ENCODE measurements at regions not wholly inside any gene's neighbourhood (a gene's known extent, or its start where the extent isn't known, plus 50 kb on each side); places are given as distances from the start of the nearest gene placed in this dataset.
"Not testable (repeated sequence)": the region's sequence is repeated elsewhere in the genome, so short reads cannot be mapped to it uniquely, and the experiment has no call there.

DNA sequence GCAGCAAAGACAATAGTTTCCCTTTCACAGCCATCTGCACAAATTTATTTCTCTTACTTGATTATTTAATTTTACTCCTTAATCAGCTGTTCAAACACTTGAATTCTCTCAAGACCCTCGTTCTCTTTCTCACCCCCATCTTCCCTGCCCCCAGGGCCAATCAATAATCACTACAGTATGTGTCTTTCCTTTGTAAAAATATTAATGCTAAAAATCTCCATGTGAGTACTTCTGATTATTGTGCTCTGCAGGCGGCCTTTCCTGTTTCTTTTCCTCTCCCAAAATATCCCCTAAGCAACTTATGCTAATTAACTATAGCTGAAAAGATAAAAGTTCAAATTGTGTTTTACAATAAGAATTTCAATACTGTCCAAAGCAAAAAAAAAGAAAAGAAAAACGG lies 617.0 kb upstream of the CBLB start:
- H3K27ac Mint-ChIP-seq (ENCODE audit: low read depth, unreplicated experiment) = no peak overlapping the region
- H3K27me3 Mint-ChIP-seq (ENCODE audit: insufficient read depth, unreplicated experiment) = no peaks in the 10 kb centered on the region
- TF ChIP-seq, protein P1, sequence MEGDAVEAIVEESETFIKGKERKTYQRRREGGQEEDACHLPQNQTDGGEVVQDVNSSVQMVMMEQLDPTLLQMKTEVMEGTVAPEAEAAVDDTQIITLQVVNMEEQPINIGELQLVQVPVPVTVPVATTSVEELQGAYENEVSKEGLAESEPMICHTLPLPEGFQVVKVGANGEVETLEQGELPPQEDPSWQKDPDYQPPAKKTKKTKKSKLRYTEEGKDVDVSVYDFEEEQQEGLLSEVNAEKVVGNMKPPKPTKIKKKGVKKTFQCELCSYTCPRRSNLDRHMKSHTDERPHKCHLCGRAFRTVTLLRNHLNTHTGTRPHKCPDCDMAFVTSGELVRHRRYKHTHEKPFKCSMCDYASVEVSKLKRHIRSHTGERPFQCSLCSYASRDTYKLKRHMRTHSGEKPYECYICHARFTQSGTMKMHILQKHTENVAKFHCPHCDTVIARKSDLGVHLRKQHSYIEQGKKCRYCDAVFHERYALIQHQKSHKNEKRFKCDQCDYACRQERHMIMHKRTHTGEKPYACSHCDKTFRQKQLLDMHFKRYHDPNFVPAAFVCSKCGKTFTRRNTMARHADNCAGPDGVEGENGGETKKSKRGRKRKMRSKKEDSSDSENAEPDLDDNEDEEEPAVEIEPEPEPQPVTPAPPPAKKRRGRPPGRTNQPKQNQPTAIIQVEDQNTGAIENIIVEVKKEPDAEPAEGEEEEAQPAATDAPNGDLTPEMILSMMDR (IDR thresholded peaks at IDR 0.05; ENCODE audit: unreplicated experiment) = no peak
- no peaks in the 10 kb centered on the region for H3K9me3 Mint-ChIP-seq (ENCODE audit: unreplicated experiment)
- intact Hi-C loops (cut with micrococcal nuclease) = no loop called here
- no peaks in the 10 kb centered on the region for H3K4me1 Mint-ChIP-seq (ENCODE audit: insufficient read depth, unreplicated experiment)
- no peak for DNase-seq (ENCODE audit: unreplicated experiment)
- H3K4me3 Mint-ChIP-seq (ENCODE audit: unreplicated experiment) = no peak overlapping the region
- POLR2A ChIA-PET = no interaction called here
- CTCF ChIA-PET = interaction anchor here (0.6 to 1.3 kb wide), 3 partner anchors 15 to 121 kb away, joined by 3 to 5 read pairs (median 3); no protein-coding TSS in a partner anchor
- no TSS peak for BruUV-seq (replicated peaks)
- no peaks in the 10 kb centered on the region for H3K36me3 Mint-ChIP-seq (ENCODE audit: insufficient read depth, unreplicated experiment)

DNA sequence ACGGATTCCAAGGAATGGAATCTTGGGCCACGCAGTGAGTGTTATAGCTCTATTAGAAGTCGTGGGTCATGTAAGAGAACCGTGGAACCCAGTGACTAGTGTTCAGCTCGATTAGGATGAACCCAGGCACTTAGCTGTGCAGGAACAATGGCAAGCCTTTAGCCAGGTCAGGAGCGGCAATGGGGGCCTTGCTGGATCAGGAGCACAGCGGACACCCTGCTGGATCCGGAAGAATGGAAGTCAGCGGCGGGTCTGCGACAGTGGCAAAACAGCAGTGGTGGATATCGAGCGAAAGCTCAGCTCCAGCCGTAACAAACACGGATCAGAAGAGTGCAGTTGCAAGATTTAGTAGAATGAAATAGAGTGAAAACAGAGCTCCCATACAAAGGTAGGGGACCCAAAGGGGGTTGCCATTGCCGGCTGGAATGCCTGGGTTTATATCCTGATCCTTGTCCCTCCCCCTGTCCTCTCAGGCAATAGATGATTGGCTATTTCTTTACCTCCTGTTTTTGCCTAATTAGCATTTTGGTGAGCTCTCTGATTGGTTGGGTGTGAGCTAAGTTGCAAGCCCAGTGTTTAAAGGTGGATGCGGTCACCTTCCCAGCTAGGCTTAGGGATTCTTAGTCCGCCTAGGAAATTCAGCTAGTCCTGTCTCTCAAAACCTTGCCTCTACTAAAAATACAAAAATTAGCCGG lies 618.3 kb upstream of the CBLB start:
- H3K27me3 Mint-ChIP-seq (ENCODE audit: insufficient read depth, unreplicated experiment); H3K4me1 Mint-ChIP-seq (ENCODE audit: insufficient read depth, unreplicated experiment); BruUV-seq (replicated peaks); intact Hi-C loops (cut with micrococcal nuclease); POLR2A ChIA-PET; H3K4me3 Mint-ChIP-seq (ENCODE audit: unreplicated experiment); H3K9me3 Mint-ChIP-seq (ENCODE audit: unreplicated experiment); H3K27ac Mint-ChIP-seq (ENCODE audit: low read depth, unreplicated experiment); DNase-seq (ENCODE audit: unreplicated experiment); H3K36me3 Mint-ChIP-seq (ENCODE audit: insufficient read depth, unreplicated experiment): not testable (repeated sequence)
- CTCF ChIA-PET = interaction anchor here (0.6 to 1.3 kb wide), 2 partner anchors 32 to 94 kb away, joined by 3 to 5 read pairs; no protein-coding TSS in a partner anchor

DNA sequence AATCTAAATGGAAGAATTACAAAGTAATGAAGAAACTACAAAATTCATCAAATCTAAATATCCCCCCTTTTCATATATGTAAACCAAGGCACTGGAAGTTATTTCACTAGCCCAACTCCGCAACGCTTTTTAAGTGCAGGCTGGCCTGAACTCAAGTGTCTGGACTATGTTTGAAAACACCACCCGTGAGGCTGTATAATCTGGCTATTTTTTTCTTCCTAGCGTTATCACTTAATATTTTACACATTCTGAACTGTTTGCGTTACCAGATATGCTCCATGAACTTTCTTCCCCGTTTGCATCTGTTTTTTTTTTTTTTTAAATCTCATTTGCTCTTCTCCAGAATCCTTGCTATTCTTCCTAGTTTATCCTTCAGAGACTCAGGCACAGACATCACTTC lies 619.5 kb upstream of the CBLB start:
- POLR2A ChIA-PET = no interaction called here
- no peak for DNase-seq (ENCODE audit: unreplicated experiment)
- TF ChIP-seq, protein P1 (IDR thresholded peaks at IDR 0.05; ENCODE audit: unreplicated experiment) = no peak
- no peaks in the 10 kb centered on the region for H3K36me3 Mint-ChIP-seq (ENCODE audit: insufficient read depth, unreplicated experiment)
- CTCF ChIA-PET = interaction anchor here (1.6 kb wide), 1 partner anchor 9 kb away, joined by 4 read pairs; no protein-coding TSS in a partner anchor
- intact Hi-C loops (cut with micrococcal nuclease) = no loop called here
- H3K4me1 Mint-ChIP-seq (ENCODE audit: insufficient read depth, unreplicated experiment) = no peaks in the 10 kb centered on the region
- no TSS peak for BruUV-seq (replicated peaks)
- H3K9me3 Mint-ChIP-seq (ENCODE audit: unreplicated experiment) = no peaks in the 10 kb centered on the region
- H3K27me3 Mint-ChIP-seq (ENCODE audit: insufficient read depth, unreplicated experiment) = no peaks in the 10 kb centered on the region
- H3K4me3 Mint-ChIP-seq (ENCODE audit: unreplicated experiment) = no peak overlapping the region
- H3K27ac Mint-ChIP-seq (ENCODE audit: low read depth, unreplicated experiment) = no peak overlapping the region

DNA sequence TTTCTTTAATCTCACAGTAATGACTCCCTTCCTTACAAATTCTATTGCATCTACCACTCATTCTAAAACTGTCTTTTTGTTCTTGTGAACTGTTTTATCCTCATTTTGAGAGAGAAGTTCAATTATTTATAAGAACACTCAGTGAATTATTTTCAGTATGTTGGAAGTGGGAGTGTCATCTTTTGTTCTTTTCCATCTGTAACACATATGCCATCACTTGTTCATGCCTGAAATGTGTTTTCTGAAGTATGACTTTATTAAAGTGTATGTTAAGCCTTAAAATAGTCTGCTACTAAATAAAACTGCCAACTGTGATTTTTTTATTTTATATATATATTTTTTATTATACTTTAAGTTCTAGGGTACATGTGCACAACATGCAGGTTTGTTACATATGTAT lies 623.0 kb upstream of the CBLB start:
- no peak for DNase-seq (ENCODE audit: unreplicated experiment)
- BruUV-seq (replicated peaks) = no TSS peak
- intact Hi-C loops (cut with micrococcal nuclease) = no loop called here
- H3K36me3 Mint-ChIP-seq (ENCODE audit: insufficient read depth, unreplicated experiment) = no peaks in the 10 kb centered on the region
- TF ChIP-seq, protein P1 (IDR thresholded peaks at IDR 0.05; ENCODE audit: unreplicated experiment) = no peak
- H3K27ac Mint-ChIP-seq (ENCODE audit: low read depth, unreplicated experiment) = no peak overlapping the region
- POLR2A ChIA-PET = no interaction called here
- no peaks in the 10 kb centered on the region for H3K4me1 Mint-ChIP-seq (ENCODE audit: insufficient read depth, unreplicated experiment)
- no peak overlapping the region for H3K4me3 Mint-ChIP-seq (ENCODE audit: unreplicated experiment)
- CTCF ChIA-PET = interaction anchor here (0.6 kb wide), 1 partner anchor 604 kb away, joined by 4 read pairs; no protein-coding TSS in a partner anchor
- H3K27me3 Mint-ChIP-seq (ENCODE audit: insufficient read depth, unreplicated experiment) = no peaks in the 10 kb centered on the region
- H3K9me3 Mint-ChIP-seq (ENCODE audit: unreplicated experiment) = no peaks in the 10 kb centered on the region
